ENCODE measurements at regions not wholly inside any gene's neighbourhood (a gene's known extent, or its start where the extent isn't known, plus 50 kb on each side); places are given as distances from the start of the nearest gene placed in this dataset.
A peak's percentile ranks its signal among the peaks of the same experiment; 100 is the strongest.

GRCh38 chr5:38207343-38207742 lies 51.0 kb upstream of the EGFLAM start:
- H3K4me3 ChIP-seq (ENCODE audit: low read depth, low read length): no peak overlapping the region
- TF ChIP-seq CTCF (IDR thresholded peaks at IDR 0.05; ENCODE audit: insufficient read depth, low read length): no peak
- no peak for DNase-seq (ENCODE audit: low read depth)

- DNase-seq (ENCODE audit: low read depth): no peak
- H3K4me3 ChIP-seq (ENCODE audit: low read depth, low read length): no peak overlapping the region
- no peak for TF ChIP-seq CTCF (IDR thresholded peaks at IDR 0.05; ENCODE audit: insufficient read depth, low read length)
These were observed 55.6 kb upstream of the EGFLAM start for GRCh38 chr5:38202741-38203140.

- DNase-seq (ENCODE audit: low read depth): no peak
- H3K4me3 ChIP-seq (ENCODE audit: low read depth, low read length): no peak overlapping the region
- no peak for TF ChIP-seq CTCF (IDR thresholded peaks at IDR 0.05; ENCODE audit: insufficient read depth, low read length)
These were observed 57.3 kb upstream of the EGFLAM start for GRCh38 chr5:38200872-38201557.

- DNase-seq (ENCODE audit: low read depth): no peak
- no peak for TF ChIP-seq CTCF (IDR thresholded peaks at IDR 0.05; ENCODE audit: insufficient read depth, low read length)
- no peak overlapping the region for H3K4me3 ChIP-seq (ENCODE audit: low read depth, low read length)
These were observed 61.2 kb upstream of the EGFLAM start for GRCh38 chr5:38197118-38197517.

GRCh38 chr5:38193015-38193581 lies 65.3 kb upstream of the EGFLAM start:
- H3K4me3 ChIP-seq (ENCODE audit: low read depth, low read length): no peak overlapping the region
- TF ChIP-seq CTCF (IDR thresholded peaks at IDR 0.05; ENCODE audit: insufficient read depth, low read length): peak; percentile 93
- peak; percentile 68 for DNase-seq (ENCODE audit: low read depth)

GRCh38 chr5:38191693-38192092 lies 66.7 kb upstream of the EGFLAM start:
- no peak overlapping the region for H3K4me3 ChIP-seq (ENCODE audit: low read depth, low read length)
- DNase-seq (ENCODE audit: low read depth): no peak
- TF ChIP-seq CTCF (IDR thresholded peaks at IDR 0.05; ENCODE audit: insufficient read depth, low read length): no peak

- no peak for DNase-seq (ENCODE audit: low read depth)
- no peak for TF ChIP-seq CTCF (IDR thresholded peaks at IDR 0.05; ENCODE audit: insufficient read depth, low read length)
- no peak overlapping the region for H3K4me3 ChIP-seq (ENCODE audit: low read depth, low read length)
These were observed 68.2 kb upstream of the EGFLAM start for GRCh38 chr5:38190111-38190510.

Measured in fibroblast of the aortic adventitia (primary cell).